COLO668 (cell line): ENCODE measurements at regions not wholly inside any gene's neighbourhood (a gene's known extent, or its start where the extent isn't known, plus 50 kb on each side); places are given as distances from the start of the nearest gene placed in this dataset.
"Not testable (repeated sequence)": the region's sequence is repeated elsewhere in the genome, so short reads cannot be mapped to it uniquely, and the experiment has no call there.

ENCODE experiments used
- DNase-seq: peaks from one replicate; lab custom pipeline; 2025; ENCODE audit not compliant: unreplicated experiment; lab: John Stamatoyannopoulos, UW

- no peak for DNase-seq
Measured at GRCh38 chr15:93333796-93334195, 244.8 kb upstream of the RGMA start.

- not testable (repeated sequence) for DNase-seq
Measured at GRCh38 chr15:93333126-93333525, 244.1 kb upstream of the RGMA start.

- no peak for DNase-seq
Measured at GRCh38 chr15:93332168-93332553, 243.2 kb upstream of the RGMA start.

GRCh38 chr15:93331545-93332167, 242.6 kb upstream of the RGMA start:
- peak; percentile 67 for DNase-seq

GRCh38 chr15:93330912-93331544, 242.0 kb upstream of the RGMA start:
- DNase-seq = no peak

GRCh38 chr15:93327364-93327763, 238.4 kb upstream of the RGMA start:
- DNase-seq = no peak

GRCh38 chr15:93324186-93324975, 235.4 kb upstream of the RGMA start:
- no peak for DNase-seq

GRCh38 chr15:93321881-93322282, 232.9 kb upstream of the RGMA start:
- DNase-seq = peak; percentile 58

GRCh38 chr15:93319121-93319814, 230.3 kb upstream of the RGMA start:
- no peak for DNase-seq

- DNase-seq = no peak
Measured at GRCh38 chr15:93317772-93318171, 228.8 kb upstream of the RGMA start.

GRCh38 chr15:93314245-93314644, 225.2 kb upstream of the RGMA start:
- DNase-seq = no peak

- DNase-seq = no peak
Measured at GRCh38 chr15:93312891-93313486, 224.0 kb upstream of the RGMA start.

- no peak for DNase-seq
Measured at GRCh38 chr15:93311620-93312019, 222.6 kb upstream of the RGMA start.

GRCh38 chr15:93308026-93308690, 219.1 kb upstream of the RGMA start:
- peak; percentile 18 for DNase-seq

- DNase-seq = no peak
Measured at GRCh38 chr15:93307513-93307912, 218.5 kb upstream of the RGMA start.

GRCh38 chr15:93305306-93305705, 216.3 kb upstream of the RGMA start:
- no peak for DNase-seq

- DNase-seq = no peak
Measured at GRCh38 chr15:93302080-93302765, 213.2 kb upstream of the RGMA start.

GRCh38 chr15:93300796-93301195, 211.8 kb upstream of the RGMA start:
- DNase-seq = no peak

- no peak for DNase-seq
Measured at GRCh38 chr15:93299675-93300074, 210.7 kb upstream of the RGMA start.

GRCh38 chr15:93298901-93299300, 209.9 kb upstream of the RGMA start:
- no peak for DNase-seq
